HG02970 (cell line): ENCODE measurements at regions not wholly inside any gene's neighbourhood (a gene's known extent, or its start where the extent isn't known, plus 50 kb on each side); places are given as distances from the start of the nearest gene placed in this dataset.
A peak's percentile ranks its signal among the peaks of the same experiment; 100 is the strongest.

Experiments used
- ATAC-seq: cut with Tn5 transposase; IDR thresholded peaks from one replicate; pipeline ENCODE4 v1.9.1; 2021; ENCODE audit warnings: mild to moderate bottlenecking, moderate library complexity, moderate number of reproducible peaks; ENCODE audit not compliant: unreplicated experiment, low FRiP score

- no peak for ATAC-seq
Measured at GRCh38 chr1:234990328-234990675, 138.3 kb downstream of the TOMM20 start.

- no peak for ATAC-seq
Measured at GRCh38 chr1:234989479-234990327, 138.9 kb downstream of the TOMM20 start.

- ATAC-seq = no peak
Measured at GRCh38 chr1:234989019-234989418, 139.6 kb downstream of the TOMM20 start.

- ATAC-seq = no peak
Measured at GRCh38 chr1:234988536-234988935, 140.1 kb downstream of the TOMM20 start.

GRCh38 chr1:234988155-234988517, 140.5 kb downstream of the TOMM20 start:
- no peak for ATAC-seq

GRCh38 chr1:234987415-234988154, 141.1 kb downstream of the TOMM20 start:
- ATAC-seq = no peak

- no peak for ATAC-seq
Measured at GRCh38 chr1:234986750-234987414, 141.8 kb downstream of the TOMM20 start.

GRCh38 chr1:234985516-234986294, 142.9 kb downstream of the TOMM20 start:
- ATAC-seq = no peak

- ATAC-seq = no peak
Measured at GRCh38 chr1:234985007-234985370, 143.6 kb downstream of the TOMM20 start.

- ATAC-seq = no peak
Measured at GRCh38 chr1:234983564-234984238, 144.9 kb downstream of the TOMM20 start.

- ATAC-seq = no peak
Measured at GRCh38 chr1:234981758-234982157, 146.9 kb downstream of the TOMM20 start.

- ATAC-seq = no peak
Measured at GRCh38 chr1:234980645-234981396, 147.8 kb downstream of the TOMM20 start.

- ATAC-seq = no peak
Measured at GRCh38 chr1:234980291-234980644, 148.4 kb downstream of the TOMM20 start.

GRCh38 chr1:234979296-234980279, 149.0 kb downstream of the TOMM20 start:
- ATAC-seq = no peak

- peak; percentile 56 for ATAC-seq
Measured at GRCh38 chr1:234978397-234979295, 150.0 kb downstream of the TOMM20 start.

GRCh38 chr1:234977875-234978396, 150.7 kb downstream of the TOMM20 start:
- no peak for ATAC-seq
